Ovary (tissue), 3 donors: ENCODE measurements at regions not wholly inside any gene's neighbourhood (a gene's known extent, or its start where the extent isn't known, plus 50 kb on each side); places are given as distances from the start of the nearest gene placed in this dataset.

ENCODE experiments used
- POLR2A ChIP-seq: fragments of 450-650 bp; IDR thresholded peaks from one replicate; pipeline ENCODE4 v1.6.1; 2017; ENCODE audit warnings: antibody characterized with exemption, mild to moderate bottlenecking, moderate library complexity
- TF ChIP-seq, protein P1 (sequence below), 3 donors: fragments of 450-650 bp in 2 of 3; fragments of 200-600 bp in 1 of 3; IDR thresholded peaks; one replicate each; pipeline versions ENCODE4 v1.5.1 to v1.8.0; 2016 to 2022; ENCODE audit warnings: antibody characterized with exemption in 3 of 3, mild to moderate bottlenecking in 1 of 3
- donor health status: DM: no; HTN: no; CAD: no.

GRCh38 chr6:153621070-153621469 is 418.0 kb upstream of the OPRM1 start:
- no peak for TF ChIP-seq POLR2A
- TF ChIP-seq, protein P1, sequence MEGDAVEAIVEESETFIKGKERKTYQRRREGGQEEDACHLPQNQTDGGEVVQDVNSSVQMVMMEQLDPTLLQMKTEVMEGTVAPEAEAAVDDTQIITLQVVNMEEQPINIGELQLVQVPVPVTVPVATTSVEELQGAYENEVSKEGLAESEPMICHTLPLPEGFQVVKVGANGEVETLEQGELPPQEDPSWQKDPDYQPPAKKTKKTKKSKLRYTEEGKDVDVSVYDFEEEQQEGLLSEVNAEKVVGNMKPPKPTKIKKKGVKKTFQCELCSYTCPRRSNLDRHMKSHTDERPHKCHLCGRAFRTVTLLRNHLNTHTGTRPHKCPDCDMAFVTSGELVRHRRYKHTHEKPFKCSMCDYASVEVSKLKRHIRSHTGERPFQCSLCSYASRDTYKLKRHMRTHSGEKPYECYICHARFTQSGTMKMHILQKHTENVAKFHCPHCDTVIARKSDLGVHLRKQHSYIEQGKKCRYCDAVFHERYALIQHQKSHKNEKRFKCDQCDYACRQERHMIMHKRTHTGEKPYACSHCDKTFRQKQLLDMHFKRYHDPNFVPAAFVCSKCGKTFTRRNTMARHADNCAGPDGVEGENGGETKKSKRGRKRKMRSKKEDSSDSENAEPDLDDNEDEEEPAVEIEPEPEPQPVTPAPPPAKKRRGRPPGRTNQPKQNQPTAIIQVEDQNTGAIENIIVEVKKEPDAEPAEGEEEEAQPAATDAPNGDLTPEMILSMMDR (IDR thresholded peaks at IDR 0.05): no peak
